Kidney glomerular epithelial cell (primary cell): ENCODE measurements at regions not wholly inside any gene's neighbourhood (a gene's known extent, or its start where the extent isn't known, plus 50 kb on each side); places are given as distances from the start of the nearest gene placed in this dataset.
"Not testable (repeated sequence)": the region's sequence is repeated elsewhere in the genome, so short reads cannot be mapped to it uniquely, and the experiment has no call there.

ENCODE experiments used
- DNase-seq: peaks from one replicate; lab custom pipeline; 2025; lab: John Stamatoyannopoulos, UW

DNA sequence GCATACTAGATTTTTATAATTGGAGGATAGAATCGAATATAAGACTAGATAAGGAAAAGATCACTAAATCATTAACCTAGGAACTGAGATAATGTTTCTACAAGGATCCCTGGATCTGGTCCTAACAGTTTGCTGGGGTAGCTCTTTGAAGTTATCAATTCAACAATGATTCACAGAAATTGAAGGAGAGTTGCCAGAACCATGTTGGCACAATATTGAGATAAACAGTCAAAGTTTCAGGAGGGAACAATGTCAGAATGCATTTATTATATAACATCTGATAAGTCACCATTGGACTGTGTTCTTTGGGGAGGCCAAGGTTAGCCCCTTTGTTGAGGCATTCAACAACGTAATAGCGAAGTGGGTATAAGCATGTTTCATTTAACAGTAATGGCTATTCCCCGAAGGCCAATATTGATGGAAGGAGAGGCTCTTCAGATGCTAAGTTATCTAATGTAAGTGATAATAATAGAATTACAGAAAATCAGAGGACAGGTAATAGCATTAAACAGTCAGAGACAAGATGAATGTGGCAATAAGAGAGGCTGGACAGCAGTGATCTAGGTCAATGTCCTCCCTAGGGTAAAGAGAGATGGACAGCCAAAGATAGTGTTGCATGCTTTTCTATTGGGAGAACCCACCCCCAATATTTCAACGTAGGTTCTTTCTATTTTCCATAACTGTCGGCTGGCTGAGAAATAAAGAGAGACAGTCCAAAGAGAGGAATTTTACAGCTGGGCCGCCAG, 604.8 kb upstream of the GYPC start:
- DNase-seq: no peak

DNA sequence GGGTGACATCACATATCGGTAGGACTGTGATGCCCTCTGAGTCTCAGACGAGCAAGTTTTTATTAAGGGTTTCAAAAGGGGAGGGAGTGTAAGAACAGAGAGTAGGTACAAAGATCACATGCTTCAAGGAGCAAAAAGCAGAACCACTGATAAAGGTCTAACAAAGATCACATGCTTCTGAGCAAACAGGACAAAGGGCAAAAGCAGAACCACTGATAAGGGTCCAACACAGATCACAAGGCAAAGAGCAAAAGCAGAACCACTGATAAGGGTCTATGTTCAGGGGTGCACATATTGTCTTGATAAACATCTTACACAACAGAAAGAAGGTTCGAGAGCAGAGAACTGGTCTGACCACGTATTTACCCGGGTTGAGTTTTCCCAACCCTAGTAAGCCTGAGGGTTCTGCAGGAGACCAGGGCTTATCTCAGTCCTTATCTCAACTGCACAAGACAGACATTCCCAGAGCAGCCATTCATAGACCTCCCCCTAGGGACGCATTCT, 604.2 kb upstream of the GYPC start:
- DNase-seq: not testable (repeated sequence)

DNA sequence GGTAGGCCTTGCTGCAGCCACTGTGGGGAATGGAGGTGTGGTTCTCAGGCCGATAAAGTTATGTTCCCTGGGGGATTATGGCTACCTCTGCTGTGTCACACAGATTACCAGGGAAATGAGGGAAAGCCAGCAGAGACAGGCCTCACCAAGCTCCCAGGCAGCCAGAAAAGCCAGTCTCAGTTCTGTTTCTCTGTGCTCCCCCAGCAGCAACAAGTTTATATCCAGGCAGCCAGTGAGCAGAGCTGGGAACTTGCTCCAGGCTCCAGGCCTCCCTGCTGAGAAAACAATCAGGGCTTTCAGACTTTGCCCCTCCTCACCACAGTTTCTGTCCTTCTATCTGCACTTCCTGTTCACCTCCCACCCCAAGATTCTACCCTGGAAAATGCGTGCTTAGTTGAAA, 596.6 kb upstream of the GYPC start:
- no peak for DNase-seq

DNA sequence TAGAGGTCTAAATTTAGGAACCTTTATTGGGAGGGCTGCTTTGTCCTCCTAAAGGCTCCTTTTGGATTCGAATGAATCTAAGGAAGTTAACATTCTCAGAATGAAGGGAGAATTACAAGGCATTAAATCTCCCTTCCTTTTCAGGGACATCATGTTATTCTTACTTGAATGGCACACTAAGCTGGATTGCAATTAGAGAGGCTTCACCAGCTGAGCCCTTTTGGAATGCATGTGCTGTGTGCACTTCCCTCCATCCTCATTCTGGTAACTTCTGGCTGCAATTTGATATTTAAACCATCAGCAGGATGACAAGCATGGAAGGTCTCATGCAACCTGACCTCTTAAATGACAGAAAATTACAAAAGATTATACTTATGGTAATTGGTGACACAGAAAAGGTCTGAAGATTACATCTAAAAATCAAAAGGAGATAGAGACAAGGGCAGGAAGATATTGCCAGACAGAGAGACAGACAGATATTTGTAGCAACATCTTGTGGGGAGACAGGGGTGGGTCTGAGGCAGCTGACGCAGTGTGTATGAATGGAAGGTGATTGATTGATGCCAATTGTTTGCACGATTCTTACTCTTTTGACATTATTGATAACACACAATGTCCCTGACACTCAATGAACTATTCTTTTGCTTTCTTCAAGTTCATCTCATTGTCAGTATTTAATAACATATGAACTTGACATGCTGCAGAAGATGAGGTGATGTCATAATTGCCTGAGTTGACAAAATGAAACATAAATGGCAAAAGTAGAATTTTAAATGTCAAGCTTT, 570.8 kb upstream of the GYPC start:
- DNase-seq: no peak

DNA sequence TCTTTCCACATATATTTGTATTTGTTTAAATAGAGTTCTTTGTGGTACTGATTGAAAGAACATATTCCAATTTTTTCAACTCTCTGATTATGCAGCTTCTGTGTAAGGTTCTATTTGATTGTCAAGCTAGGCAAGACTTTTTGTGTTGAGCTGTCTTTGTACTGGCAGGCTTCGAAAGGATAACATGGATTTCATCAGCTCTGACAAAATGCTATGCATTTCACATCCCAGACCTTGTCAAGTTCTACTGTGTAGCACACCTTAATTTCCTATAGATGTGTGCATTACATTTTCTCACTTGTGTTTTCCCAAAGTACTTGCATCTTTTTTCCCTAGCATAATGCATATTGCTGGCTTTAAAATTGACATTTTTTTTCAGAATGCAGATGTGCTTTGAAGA, 555.0 kb upstream of the GYPC start:
- DNase-seq: no peak

DNA sequence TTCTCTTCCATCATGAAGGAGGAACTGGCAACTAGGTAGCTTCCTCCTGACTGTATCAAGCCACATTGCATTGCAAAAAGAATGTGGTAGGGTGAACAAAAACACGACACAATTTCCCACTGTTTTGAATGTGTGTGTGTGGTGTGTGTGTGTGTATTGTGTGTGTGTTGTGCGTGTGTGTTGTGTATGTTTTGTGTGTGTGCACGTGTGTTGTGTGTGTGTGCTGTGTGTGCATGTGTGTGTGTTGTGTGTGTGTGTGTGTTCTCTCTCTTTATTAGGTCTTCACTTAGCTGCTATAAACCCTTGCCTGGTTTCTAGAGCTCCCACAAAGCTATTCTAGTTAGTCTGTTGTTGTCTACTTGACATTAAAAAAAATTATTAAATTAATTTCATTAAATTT, 550.0 kb upstream of the GYPC start:
- no peak for DNase-seq

DNA sequence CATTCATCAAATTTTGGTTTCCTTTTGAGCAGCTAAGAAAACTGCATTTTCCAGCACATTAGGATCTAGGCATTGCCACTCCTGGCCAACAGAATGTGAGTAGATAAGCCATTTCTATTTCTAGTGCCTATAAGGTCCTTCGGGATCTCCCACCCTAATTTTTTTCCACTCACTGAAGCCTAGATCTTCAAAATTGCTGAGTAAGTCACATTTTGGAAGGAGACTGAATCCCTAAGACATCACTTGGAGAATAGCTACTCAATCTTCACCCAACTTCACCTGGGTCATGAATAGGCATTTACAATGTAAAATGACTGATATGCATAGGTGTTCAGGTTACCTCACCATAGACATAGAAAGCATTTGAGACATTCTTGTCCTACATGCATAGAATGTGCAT, 548.1 kb upstream of the GYPC start:
- no peak for DNase-seq

DNA sequence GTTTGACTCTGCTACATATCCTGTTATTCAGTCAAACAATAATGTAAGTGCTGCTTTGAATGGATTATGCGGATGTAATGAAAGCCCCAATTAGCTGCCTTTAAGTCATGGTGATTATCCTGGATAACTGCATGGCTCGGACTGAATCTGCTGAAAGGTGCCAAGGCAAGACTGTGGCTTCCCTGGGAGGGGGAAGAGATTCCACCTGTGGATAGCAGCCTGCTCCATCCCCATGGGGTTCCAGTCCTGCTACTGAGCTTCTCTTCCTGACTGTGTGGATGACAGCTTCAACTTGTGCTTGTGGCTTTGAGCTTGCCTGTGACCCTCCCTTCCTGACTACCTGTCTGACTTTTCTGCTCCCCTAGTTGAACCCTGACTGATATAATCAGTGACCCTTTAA, 540.0 kb upstream of the GYPC start:
- DNase-seq: no peak

DNA sequence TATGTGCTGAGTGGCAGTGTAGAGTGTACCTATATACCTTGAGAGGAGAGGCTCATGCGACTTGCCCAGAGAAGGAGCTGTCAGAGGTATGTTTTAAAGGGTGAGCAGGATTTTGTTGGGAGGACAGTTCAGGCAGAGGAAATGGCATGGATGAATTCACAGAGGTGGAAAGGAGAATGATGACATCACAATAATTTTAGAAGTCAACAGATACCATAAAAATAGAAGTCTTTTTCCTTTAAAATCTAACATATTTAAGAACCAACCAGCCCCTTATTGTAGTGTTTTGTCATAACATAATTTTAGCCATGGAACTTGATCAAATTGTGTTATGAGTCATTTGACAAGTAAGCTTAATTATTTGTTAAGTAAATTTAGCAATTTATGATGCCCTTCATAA, 538.1 kb upstream of the GYPC start:
- no peak for DNase-seq

DNA sequence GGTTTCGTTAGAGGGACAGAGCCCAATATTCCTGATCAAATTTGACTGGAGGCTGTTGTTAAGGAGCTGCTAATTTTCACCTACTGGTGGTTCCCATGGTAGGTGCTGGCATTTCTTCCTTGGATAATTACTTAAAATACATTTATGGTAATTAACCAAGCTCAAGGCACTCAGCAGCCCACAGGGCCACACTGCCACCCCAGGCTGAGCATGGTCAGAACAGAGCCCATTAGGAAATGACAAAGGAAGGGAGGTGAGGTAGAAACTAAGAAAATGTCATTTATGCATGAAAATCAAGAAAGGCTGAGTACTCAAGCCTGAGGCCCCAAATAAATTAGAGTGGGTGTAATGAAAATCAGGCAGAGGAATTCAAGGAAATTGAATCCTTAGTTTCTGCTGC, 510.2 kb upstream of the GYPC start:
- no peak for DNase-seq

DNA sequence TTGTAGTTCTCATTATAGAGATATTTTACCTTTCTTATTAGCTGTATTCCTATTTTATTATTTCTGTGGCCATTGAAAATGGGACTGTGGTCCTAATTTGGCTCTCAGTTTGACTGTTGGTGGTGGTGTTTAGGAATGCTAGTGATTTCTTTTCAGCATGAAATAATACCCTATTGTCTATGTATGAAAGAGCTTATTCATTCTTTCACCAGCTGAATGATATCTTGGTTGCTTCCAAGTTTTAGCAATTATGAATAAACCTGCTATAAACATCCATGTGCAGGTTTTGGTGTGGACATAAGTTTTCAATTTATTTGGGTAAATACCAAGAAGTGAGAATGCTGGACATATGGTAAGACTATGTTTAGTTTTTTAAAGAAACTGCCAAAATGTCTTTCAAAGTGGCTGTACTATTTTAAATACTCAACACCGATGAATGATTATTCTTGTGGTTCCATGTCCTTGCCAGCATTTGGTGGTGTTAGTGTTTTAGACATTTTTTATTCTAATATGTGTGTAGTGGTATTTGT, 501.6 kb upstream of the GYPC start:
- DNase-seq: no peak

DNA sequence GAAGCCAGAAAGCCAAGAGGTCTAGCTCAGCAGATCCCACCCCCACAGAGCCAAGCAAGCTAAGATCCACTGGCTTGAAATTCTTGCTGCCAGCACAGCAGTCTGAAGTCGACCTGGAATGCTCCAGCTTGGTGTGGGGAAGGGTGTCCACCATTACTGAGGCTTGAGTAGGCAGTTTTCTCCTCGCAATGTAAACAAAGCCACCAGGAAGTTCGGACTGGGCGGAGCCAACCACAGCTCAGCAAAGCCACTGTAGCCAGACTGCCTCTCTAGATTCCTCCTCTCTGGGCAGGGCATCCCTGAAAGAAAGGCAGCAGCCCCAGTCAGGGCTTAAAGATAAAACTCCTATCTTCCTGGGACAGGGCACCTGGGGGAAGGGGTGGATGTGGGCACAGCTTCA, 495.0 kb upstream of the GYPC start:
- DNase-seq: not testable (repeated sequence)

DNA sequence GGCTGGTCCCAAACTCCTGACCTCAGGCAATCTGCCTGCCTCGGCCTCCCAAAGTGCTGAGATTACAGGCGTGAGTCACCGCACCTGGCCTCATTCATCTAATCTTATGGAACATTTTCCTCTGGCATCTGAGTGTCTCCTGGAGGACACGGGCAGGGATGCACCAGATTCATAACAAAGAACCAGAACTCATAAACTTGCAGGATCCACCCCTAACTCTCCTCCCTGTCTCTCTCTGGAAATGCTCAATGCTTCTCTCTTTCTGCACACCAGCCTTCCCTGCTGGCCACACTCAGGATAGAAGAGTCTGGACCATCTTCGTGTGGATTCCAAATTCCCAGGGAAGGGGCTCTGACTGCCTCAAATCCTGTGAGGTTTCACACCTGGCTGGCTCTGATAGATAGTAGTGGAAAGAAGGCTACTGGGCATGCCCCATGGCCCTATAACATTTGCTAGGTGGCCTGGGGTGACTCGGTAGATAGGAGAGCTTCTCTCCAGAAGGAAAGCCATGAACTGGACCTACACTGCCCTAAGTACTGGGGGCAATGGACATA, 483.2 kb upstream of the GYPC start:
- no peak for DNase-seq

DNA sequence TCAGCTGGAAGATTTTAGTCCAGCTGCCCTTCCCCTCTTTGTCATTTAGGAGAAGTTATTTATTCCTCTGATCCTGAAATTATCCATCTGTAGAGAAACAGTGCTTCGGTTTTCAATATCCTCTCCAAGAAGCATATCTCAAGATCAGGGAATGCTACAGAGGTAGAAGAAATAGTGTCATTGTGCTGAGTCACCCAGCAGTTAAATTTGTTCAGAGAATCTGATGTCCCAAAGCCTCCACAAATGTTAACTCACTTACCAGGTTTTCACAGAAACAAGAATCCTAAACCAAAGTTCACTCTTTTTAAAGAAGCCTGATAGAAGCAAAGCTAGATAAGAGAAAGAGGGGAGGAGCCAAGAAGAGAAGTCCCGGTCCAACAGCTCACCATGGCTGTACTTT, 480.7 kb upstream of the GYPC start:
- no peak for DNase-seq

DNA sequence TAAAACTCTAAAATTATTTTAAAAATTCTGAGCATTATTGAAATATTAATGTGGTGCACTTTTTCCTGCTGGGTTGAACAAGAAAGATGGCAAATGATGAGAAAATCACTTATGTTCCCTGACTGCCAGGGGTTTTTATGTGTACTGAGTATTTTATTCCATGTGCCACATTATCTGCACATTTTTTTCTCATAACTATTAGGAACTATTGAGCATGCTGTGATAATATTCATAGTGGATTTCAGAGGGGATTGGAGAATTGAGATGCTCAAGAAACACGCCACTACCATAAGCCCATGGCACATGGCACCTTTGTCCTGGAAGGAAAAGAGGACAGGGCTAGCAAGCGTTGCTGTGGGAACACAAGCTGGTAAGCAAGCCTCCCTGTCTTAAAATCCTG, 478.5 kb upstream of the GYPC start:
- no peak for DNase-seq

DNA sequence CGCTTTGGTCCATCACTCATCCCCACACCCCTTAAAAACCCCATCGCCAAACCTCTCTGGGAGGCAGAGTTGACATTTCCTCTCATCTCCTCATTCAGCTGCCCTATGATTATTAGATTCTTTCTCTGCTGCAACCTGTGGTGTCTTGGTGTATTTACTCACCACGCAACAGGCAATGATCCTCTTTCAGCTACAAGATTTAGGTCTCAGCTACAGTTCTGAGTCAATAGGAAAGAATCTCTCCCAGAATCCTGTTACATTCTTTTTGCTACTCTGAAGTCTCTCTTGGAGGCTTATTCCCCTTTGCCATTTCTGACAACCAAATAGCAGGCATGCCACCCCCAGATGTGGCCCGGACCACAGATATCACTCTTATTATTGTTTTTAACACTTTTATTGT, 468.3 kb upstream of the GYPC start:
- no peak for DNase-seq

DNA sequence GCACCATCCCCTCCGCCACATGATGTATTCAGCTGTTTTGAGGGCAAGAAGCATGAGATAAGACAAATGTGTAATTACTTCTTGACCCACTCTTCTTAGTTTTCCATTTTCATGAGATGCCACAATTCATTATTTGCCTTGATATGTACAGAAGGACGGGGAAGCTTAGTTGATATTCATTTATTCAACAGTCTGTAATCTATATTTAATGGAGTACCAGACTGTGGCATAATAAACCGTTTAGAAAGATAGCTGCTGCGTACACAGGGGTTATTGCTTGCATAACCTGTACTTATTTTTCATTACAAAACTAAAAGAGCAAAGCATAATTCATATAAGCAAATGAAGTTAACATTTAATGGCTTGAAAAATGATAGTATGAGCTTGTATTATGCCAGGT, 466.4 kb upstream of the GYPC start:
- DNase-seq: no peak

DNA sequence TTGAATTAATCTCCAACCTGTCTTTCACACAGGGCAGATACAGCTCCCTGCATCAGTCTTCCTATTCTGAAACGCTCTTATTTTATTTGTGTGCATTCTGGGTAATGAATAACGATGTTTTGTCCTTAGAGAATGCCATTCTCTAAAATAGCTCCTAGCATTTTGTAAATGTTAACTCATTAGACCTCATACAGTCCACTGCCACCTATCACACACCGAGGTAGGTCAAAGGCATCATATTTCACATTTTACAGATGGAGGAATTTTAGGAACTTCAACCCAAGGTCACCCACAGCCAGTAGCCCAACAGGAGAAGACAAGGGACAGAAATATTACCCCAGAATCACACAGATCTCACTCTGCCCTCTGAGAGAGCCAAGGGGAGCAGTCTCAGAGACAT, 455.4 kb upstream of the GYPC start:
- DNase-seq: no peak

DNA sequence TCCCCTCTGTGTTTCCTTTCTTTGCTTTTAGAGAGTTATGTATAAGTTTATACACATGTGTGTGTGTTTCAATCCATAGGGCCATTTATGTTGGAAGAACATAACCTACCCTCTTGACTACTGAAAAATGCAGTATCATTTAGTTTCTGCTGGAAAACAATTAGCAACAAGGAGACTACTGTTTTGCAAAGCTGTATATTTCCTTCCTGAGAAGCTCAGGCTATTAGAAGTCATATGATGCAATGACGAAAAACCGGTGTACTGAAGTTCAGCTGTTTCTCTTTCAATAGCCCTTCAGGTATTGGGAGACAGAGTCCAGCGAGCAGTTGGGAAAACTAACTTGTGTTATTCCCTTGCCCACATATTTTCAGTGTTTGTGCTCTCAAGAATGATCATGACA, 447.7 kb upstream of the GYPC start:
- DNase-seq: no peak

DNA sequence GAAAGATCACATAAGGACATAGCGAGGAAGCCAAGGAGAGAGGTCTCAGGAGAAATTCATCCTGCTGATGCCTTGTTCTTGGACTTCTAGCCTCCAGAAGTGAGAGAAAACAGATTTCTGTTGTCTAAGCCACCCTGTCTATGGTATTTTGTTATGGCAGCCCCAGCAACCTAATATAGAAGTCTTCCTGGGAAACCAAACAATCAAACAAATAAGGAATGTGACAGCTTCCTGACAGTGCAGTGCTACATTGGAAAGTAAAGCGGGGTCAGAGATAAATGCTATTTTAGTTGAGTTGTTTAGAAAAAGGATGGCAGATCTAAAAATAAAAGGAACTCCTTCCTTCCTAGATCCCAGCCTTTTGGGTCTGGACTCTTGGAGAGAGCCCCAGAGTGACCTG, 443.2 kb upstream of the GYPC start:
- DNase-seq: no peak

DNA sequence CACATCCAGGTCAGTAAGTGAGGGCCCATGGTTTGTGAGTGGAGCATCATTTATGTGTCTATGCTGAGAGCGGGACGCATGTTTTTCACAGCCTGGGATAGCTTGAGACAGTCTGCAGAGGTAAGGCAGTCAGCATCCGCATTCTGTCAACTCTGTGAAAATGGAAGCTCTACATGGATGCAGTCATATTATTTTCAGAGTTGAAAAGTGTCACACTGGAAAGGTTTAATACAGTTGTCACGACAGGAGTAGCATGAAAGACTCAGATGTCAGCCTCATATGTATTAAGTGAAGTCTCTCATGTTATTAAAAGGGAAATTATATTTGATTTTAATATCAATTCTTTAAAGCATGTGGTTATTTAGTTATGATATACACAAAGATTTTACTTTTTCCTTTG, 436.9 kb upstream of the GYPC start:
- no peak for DNase-seq

DNA sequence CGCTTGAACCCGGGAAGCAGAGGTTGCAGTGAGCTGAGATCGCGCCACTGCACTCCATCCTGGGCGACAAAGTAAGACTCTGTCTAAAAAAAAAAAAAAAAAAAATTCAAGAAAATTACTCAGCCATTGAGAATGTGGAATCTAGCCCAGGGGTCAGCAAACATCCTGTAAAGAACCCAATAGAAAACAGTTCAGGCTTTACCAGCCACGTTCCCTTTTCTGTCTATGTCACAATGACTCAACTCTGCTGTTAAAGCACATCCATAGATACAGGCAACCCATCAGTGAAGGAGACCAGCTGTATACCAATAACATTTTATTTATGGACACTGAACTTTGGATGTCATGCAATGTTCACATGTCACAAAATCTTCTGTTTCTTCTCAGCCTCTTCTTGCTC, 435.6 kb upstream of the GYPC start:
- DNase-seq: no peak

DNA sequence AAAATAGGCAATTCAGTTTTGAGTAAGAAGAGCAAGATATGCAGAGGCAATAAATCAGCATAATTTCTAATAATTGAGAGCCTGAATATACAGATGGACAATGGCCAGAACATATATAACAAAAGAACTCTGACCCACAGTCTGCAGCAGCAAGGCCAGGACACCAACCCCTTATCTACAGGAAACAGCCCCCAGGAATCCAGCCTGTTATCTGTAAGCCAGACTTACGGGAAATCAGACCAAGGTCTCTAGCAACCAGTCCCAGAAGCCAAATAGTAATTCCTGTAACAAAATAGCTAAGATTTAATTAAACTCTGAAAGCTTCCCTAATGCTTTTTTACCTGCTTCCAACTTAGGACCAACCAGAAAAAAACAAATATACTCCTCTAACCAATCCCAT, 434.5 kb upstream of the GYPC start:
- no peak for DNase-seq
